Left ventricle myocardium inferior (tissue), 1 donor: ENCODE measurements at regions not wholly inside any gene's neighbourhood (a gene's known extent, or its start where the extent isn't known, plus 50 kb on each side); places are given as distances from the start of the nearest gene placed in this dataset.

ENCODE experiments used
- DNase-seq: peaks from one replicate; pipeline ENCODE4 v3.0.0-alpha.2; 2020
- H3K27ac ChIP-seq: fragments of 200-600 bp; replicated peaks from 2 replicates; pipeline ENCODE4 v1.8.0; 2021
- H3K27me3 ChIP-seq: fragments of 200-600 bp; 2 replicates; pipeline ENCODE4 v1.8.0; 2021; ENCODE audit warnings: low read depth
- H3K36me3 ChIP-seq: fragments of 200-600 bp; 2 replicates; pipeline ENCODE4 v1.8.0; 2021
- H3K4me1 ChIP-seq: fragments of 200-600 bp; 2 replicates; pipeline ENCODE4 v1.8.0; 2021
- H3K4me3 ChIP-seq: fragments of 200-600 bp; 2 replicates; pipeline ENCODE4 v1.8.0; 2021; ENCODE audit warnings: mild to moderate bottlenecking, moderate library complexity
- H3K9me3 ChIP-seq: fragments of 200-600 bp; replicated peaks from 2 replicates; pipeline ENCODE4 v1.8.0; 2021
- CTCF ChIP-seq: fragments of 200-600 bp; IDR thresholded peaks from 2 replicates; pipeline ENCODE4 v1.8.0; 2021; ENCODE audit warnings: antibody characterized with exemption, mild to moderate bottlenecking, borderline replicate concordance
- intact Hi-C: fragments of 100-400 bp; cut with micrococcal nuclease; formaldehyde crosslinking; loops from one replicate; pipeline ENCODE4 v1.11.0; 2022
- donor health status: DM: no; HTN: yes; CAD: no; lungs with severe emphysema.

- no peaks in the 10 kb centered on the region for H3K4me1 ChIP-seq
- TF ChIP-seq CTCF, result no peak
- H3K27me3 ChIP-seq, result no peaks in the 10 kb centered on the region
- no peak for DNase-seq
- no peak overlapping the region for H3K4me3 ChIP-seq
- no peak overlapping the region for H3K27ac ChIP-seq
- intact Hi-C loops, result no loop called here
- no peaks in the 10 kb centered on the region for H3K36me3 ChIP-seq
- no peaks in the 10 kb centered on the region for H3K9me3 ChIP-seq
Measured at GRCh38 chr5:163809473-163809872, 304.1 kb downstream of the MAT2B start.

- Histone ChIP-seq H3K4me3 (no peak overlapping the region), H3K27me3 (no peaks in the 10 kb centered on the region), H3K36me3 (no peaks in the 10 kb centered on the region), H3K9me3 (peaks cover 30% of the 10 kb centered on the region), H3K4me1 (no peaks in the 10 kb centered on the region), H3K27ac (no peak overlapping the region)
- intact Hi-C loops, result no loop called here
- no peak for TF ChIP-seq CTCF
- DNase-seq, result no peak
Measured at GRCh38 chr5:163813900-163814299, 308.5 kb downstream of the MAT2B start.

GRCh38 chr5:163815240-163815791 lies 309.9 kb downstream of the MAT2B start:
- intact Hi-C loops, result no loop called here
- H3K9me3 ChIP-seq, result peaks cover 43% of the 10 kb centered on the region
- H3K27ac ChIP-seq, result no peak overlapping the region
- no peak for TF ChIP-seq CTCF
- H3K4me3 ChIP-seq, result no peak overlapping the region
- H3K4me1 ChIP-seq, result no peaks in the 10 kb centered on the region
- no peak for DNase-seq
- no peaks in the 10 kb centered on the region for H3K27me3 ChIP-seq
- H3K36me3 ChIP-seq, result no peaks in the 10 kb centered on the region

GRCh38 chr5:163821142-163821541 lies 315.7 kb downstream of the MAT2B start:
- H3K9me3 ChIP-seq, result peaks cover 57% of the 10 kb centered on the region
- no peak overlapping the region for H3K27ac ChIP-seq
- H3K36me3 ChIP-seq, result no peaks in the 10 kb centered on the region
- no peak for DNase-seq
- H3K4me3 ChIP-seq, result no peak overlapping the region
- intact Hi-C loops, result no loop called here
- H3K4me1 ChIP-seq, result no peaks in the 10 kb centered on the region
- no peak for TF ChIP-seq CTCF
- H3K27me3 ChIP-seq, result no peaks in the 10 kb centered on the region

- intact Hi-C loops, result no loop called here
- Histone ChIP-seq H3K27ac (no peak overlapping the region), H3K9me3 (peaks cover 43% of the 10 kb centered on the region), H3K4me1 (no peaks in the 10 kb centered on the region), H3K27me3 (no peaks in the 10 kb centered on the region), H3K4me3 (no peak overlapping the region), H3K36me3 (no peaks in the 10 kb centered on the region)
- TF ChIP-seq CTCF, result no peak
- DNase-seq, result no peak
Measured at GRCh38 chr5:163822548-163822947, 317.1 kb downstream of the MAT2B start.

GRCh38 chr5:163825661-163826060 lies 320.2 kb downstream of the MAT2B start:
- Histone ChIP-seq H3K36me3 (no peaks in the 10 kb centered on the region), H3K4me3 (no peak overlapping the region), H3K27ac (no peak overlapping the region), H3K27me3 (no peaks in the 10 kb centered on the region), H3K9me3 (peaks cover 13% of the 10 kb centered on the region), H3K4me1 (no peaks in the 10 kb centered on the region)
- DNase-seq, result no peak
- TF ChIP-seq CTCF, result no peak
- intact Hi-C loops, result no loop called here
